GM23338 (cell line): ENCODE measurements at regions not wholly inside any gene's neighbourhood (a gene's known extent, or its start where the extent isn't known, plus 50 kb on each side); places are given as distances from the start of the nearest gene placed in this dataset.

Experiments
- ATAC-seq: fragments of 200-7000 bp; cut with Tn5 transposase; 3 replicates; pipeline ENCODE4 v1.9.1; 2020
- DNase-seq: peaks from one replicate; pipeline ENCODE4 v3.0.0-alpha.2; 2015; ENCODE audit warnings: low spot score
- H2AFZ ChIP-seq: fragments of 200-600 bp; sonication (generic); 2 replicates; pipeline ENCODE4 v1.8.0; 2016; ENCODE audit warnings: antibody characterized with exemption, mild to moderate bottlenecking, moderate library complexity
- H3F3A ChIP-seq: fragments of 200-600 bp; sonication (generic); replicated peaks from 2 replicates; pipeline ENCODE4 v1.8.0; 2017; ENCODE audit warnings: antibody characterized with exemption, mixed run types, low read depth
- H3K27ac ChIP-seq: fragments of 200-600 bp; sonication (generic); 2 replicates; pipeline ENCODE4 v1.6.1; 2016; ENCODE audit warnings: low read depth
- H3K27me3 ChIP-seq: fragments of 200-600 bp; sonication (generic); 2 replicates; pipeline ENCODE4 v1.8.0; 2016; ENCODE audit warnings: mild to moderate bottlenecking, mixed run types, moderate library complexity; ENCODE audit not compliant: insufficient read depth
- H3K36me3 ChIP-seq: fragments of 200-600 bp; sonication (generic); 2 replicates; pipeline ENCODE4 v1.8.0; 2016; ENCODE audit warnings: mild to moderate bottlenecking; ENCODE audit not compliant: insufficient read depth
- H3K4me1 ChIP-seq: fragments of 200-600 bp; sonication (generic); 2 replicates; pipeline ENCODE4 v1.8.0; 2016; ENCODE audit warnings: mild to moderate bottlenecking, moderate library complexity; ENCODE audit not compliant: insufficient read depth
- H3K4me2 ChIP-seq: fragments of 200-600 bp; sonication (generic); 2 replicates; pipeline ENCODE4 v1.7.1; 2017; ENCODE audit warnings: mixed run types
- H3K4me3 ChIP-seq: fragments of 200-600 bp; sonication (generic); 2 replicates; pipeline ENCODE4 v1.6.1; 2016; ENCODE audit warnings: mixed run types
- H3K79me2 ChIP-seq: fragments of 200-600 bp; sonication (generic); replicated peaks from 2 replicates; pipeline ENCODE4 v1.8.0; 2017; ENCODE audit warnings: mild to moderate bottlenecking; ENCODE audit not compliant: insufficient read depth
- H3K9me2 ChIP-seq: fragments of 200-600 bp; sonication (generic); 2 replicates; pipeline ENCODE4 v1.8.0; 2017; ENCODE audit not compliant: insufficient read depth
- H4K20me1 ChIP-seq: fragments of 200-600 bp; sonication (generic); replicated peaks from 2 replicates; pipeline ENCODE4 v1.8.0; 2017; ENCODE audit warnings: mild to moderate bottlenecking; ENCODE audit not compliant: insufficient read depth
- H3K27ac Mint-ChIP-seq: 2 replicates; pipeline ENCODE4 v1.8.0; 2020; ENCODE audit warnings: inconsistent platforms, mild to moderate bottlenecking, moderate library complexity, mixed read lengths
- H3K27me3 Mint-ChIP-seq: 3 replicates; pipeline ENCODE4 v1.8.0; 2022; ENCODE audit warnings: low read depth, mild to moderate bottlenecking, moderate library complexity, mixed read lengths, inconsistent platforms; ENCODE audit not compliant: insufficient read depth, poor library complexity
- H3K36me3 Mint-ChIP-seq: 3 replicates; pipeline ENCODE4 v1.8.0; 2021; ENCODE audit warnings: low read depth, mild to moderate bottlenecking, inconsistent platforms, moderate library complexity, mixed read lengths
- H3K4me1 Mint-ChIP-seq: 3 replicates; pipeline ENCODE4 v1.8.0; 2020; ENCODE audit warnings: mild to moderate bottlenecking, inconsistent platforms, mixed read lengths
- H3K4me3 Mint-ChIP-seq: 3 replicates; pipeline ENCODE4 v1.8.0; 2021; ENCODE audit warnings: moderate library complexity, mild to moderate bottlenecking, inconsistent platforms, mixed read lengths
- H3K9me3 Mint-ChIP-seq: 3 replicates; pipeline ENCODE4 v1.8.0; 2020; ENCODE audit warnings: moderate library complexity, mild to moderate bottlenecking, inconsistent platforms, mixed read lengths
- CREB1 ChIP-seq: fragments of 250-450 bp; sonication (Bioruptor Pico); IDR thresholded peaks from 2 replicates; pipeline ENCODE4 v1.5.0; 2020; ENCODE audit warnings: low read depth, mild to moderate bottlenecking, moderate library complexity
- EZH2 ChIP-seq: fragments of 200-600 bp; sonication (generic); IDR thresholded peaks from one replicate; pipeline ENCODE4 v1.8.0; 2017; ENCODE audit warnings: antibody characterized with exemption, mild to moderate bottlenecking, low read depth; ENCODE audit not compliant: unreplicated experiment
- EZH2phosphoT487 ChIP-seq: fragments of 200-600 bp; sonication (generic); IDR thresholded peaks from one replicate; pipeline ENCODE4 v1.8.1; 2018; ENCODE audit warnings: antibody characterized with exemption; ENCODE audit not compliant: unreplicated experiment
- JUNB ChIP-seq: IDR thresholded peaks from one replicate; pipeline ENCODE4 v1.6.1; 2016; ENCODE audit warnings: antibody characterized with exemption; ENCODE audit not compliant: unreplicated experiment
- NANOG ChIP-seq: IDR thresholded peaks from 2 replicates; pipeline ENCODE4 v1.6.1; 2016; ENCODE audit warnings: antibody characterized with exemption, borderline replicate concordance
- POLR2AphosphoS5 ChIP-seq: IDR thresholded peaks from 2 replicates; pipeline ENCODE4 v1.6.1; 2016; ENCODE audit warnings: antibody characterized with exemption, low read depth
- REST ChIP-seq: IDR thresholded peaks from one replicate; pipeline ENCODE4 v1.6.1; 2018; ENCODE audit warnings: antibody characterized with exemption; ENCODE audit not compliant: unreplicated experiment
- STAT1 ChIP-seq: IDR thresholded peaks from one replicate; pipeline ENCODE4 v1.6.1; 2016; ENCODE audit warnings: antibody characterized with exemption; ENCODE audit not compliant: unreplicated experiment
- ZNF114 ChIP-seq: fragments of 250-450 bp; sonication (Bioruptor Pico); IDR thresholded peaks from 2 replicates; pipeline ENCODE4 v1.5.0; 2020; ENCODE audit warnings: mild to moderate bottlenecking, moderate library complexity
- ZNF331 ChIP-seq: fragments of 250-450 bp; sonication (Bioruptor Pico); IDR thresholded peaks from 2 replicates; pipeline ENCODE4 v1.5.0; 2020; ENCODE audit warnings: low read depth, mild to moderate bottlenecking, moderate library complexity
- ZNF462 ChIP-seq: fragments of 250-450 bp; sonication (Bioruptor Pico); IDR thresholded peaks from 2 replicates; pipeline ENCODE4 v1.5.0; 2020; ENCODE audit warnings: mild to moderate bottlenecking, moderate library complexity
- TF ChIP-seq, protein P1 (sequence below), 2 experiments: fragments of 200-600 bp in 1 of 2; sonication (generic) in 1 of 2; conservative IDR thresholded peaks; 2 replicates each; pipeline versions ENCODE4 v1.5.1 to v1.6.1; 2016 to 2017; ENCODE audit warnings: antibody characterized with exemption in 2 of 2, low read depth in 2 of 2, mild to moderate bottlenecking in 2 of 2, moderate library complexity in 1 of 2
- TF ChIP-seq, protein P2 (sequence below): IDR thresholded peaks from 2 replicates; pipeline ENCODE4 v1.6.1; 2016; ENCODE audit warnings: antibody characterized with exemption

DNA sequence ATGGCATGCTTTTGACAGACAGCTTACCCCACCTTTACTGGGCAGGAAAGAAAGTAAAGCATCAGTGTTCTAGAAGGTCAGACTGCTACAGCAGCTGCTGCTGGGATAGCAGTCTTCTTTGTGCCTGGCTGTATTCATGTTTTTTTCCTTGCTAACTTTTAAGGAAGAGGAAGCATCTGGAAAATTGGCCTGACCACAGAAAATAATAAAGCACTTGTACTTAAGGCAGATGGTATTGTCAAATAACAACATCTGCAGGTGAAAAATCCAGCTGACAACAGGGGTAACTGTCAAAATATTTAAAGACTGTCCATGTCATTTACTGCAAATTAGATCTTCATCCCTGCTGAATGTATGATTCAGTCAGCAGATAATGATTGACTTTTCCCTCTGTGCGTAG lies 229.0 kb downstream of the OXSM start:
- Mint-ChIP-seq H3K4me3 (no peak overlapping the region), H3K9me3 (peaks cover 3% of the 10 kb centered on the region; the same call in 1 of the 3 replicates), H3K27ac (no peak overlapping the region), H3K4me1 (no peaks in the 10 kb centered on the region), H3K36me3 (no peaks in the 10 kb centered on the region), H3K27me3 (peaks cover 1% of the 10 kb centered on the region)
- H3F3A ChIP-seq = no peaks in the 10 kb centered on the region
- H3K36me3 ChIP-seq = no peaks in the 10 kb centered on the region
- ATAC-seq (no peak), DNase-seq (no peak)
- H3K4me3 ChIP-seq = no peak overlapping the region
- no peaks in the 10 kb centered on the region for H3K4me1 ChIP-seq
- no peaks in the 10 kb centered on the region for H4K20me1 ChIP-seq
- H3K79me2 ChIP-seq = no peaks in the 10 kb centered on the region
- H3K27ac ChIP-seq = no peak overlapping the region
- H3K4me2 ChIP-seq = no peak overlapping the region
- TF ChIP-seq REST (no peak), EZH2phosphoT487 (no peak), ZNF331 (CRISPR knock-in tag) (no peak), CREB1 (CRISPR knock-in tag) (no peak), EZH2 (no peak), POLR2AphosphoS5 (no peak), STAT1 (no peak), ZNF462 (no peak), NANOG (no peak), ZNF114 (CRISPR knock-in tag) (no peak), JUNB (no peak)
- TF ChIP-seq, protein P1, sequence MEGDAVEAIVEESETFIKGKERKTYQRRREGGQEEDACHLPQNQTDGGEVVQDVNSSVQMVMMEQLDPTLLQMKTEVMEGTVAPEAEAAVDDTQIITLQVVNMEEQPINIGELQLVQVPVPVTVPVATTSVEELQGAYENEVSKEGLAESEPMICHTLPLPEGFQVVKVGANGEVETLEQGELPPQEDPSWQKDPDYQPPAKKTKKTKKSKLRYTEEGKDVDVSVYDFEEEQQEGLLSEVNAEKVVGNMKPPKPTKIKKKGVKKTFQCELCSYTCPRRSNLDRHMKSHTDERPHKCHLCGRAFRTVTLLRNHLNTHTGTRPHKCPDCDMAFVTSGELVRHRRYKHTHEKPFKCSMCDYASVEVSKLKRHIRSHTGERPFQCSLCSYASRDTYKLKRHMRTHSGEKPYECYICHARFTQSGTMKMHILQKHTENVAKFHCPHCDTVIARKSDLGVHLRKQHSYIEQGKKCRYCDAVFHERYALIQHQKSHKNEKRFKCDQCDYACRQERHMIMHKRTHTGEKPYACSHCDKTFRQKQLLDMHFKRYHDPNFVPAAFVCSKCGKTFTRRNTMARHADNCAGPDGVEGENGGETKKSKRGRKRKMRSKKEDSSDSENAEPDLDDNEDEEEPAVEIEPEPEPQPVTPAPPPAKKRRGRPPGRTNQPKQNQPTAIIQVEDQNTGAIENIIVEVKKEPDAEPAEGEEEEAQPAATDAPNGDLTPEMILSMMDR (conservative IDR thresholded peaks at IDR 0.05; ENCODE audit: low read depth in 2 of 2) = no peak
- TF ChIP-seq, protein P2, sequence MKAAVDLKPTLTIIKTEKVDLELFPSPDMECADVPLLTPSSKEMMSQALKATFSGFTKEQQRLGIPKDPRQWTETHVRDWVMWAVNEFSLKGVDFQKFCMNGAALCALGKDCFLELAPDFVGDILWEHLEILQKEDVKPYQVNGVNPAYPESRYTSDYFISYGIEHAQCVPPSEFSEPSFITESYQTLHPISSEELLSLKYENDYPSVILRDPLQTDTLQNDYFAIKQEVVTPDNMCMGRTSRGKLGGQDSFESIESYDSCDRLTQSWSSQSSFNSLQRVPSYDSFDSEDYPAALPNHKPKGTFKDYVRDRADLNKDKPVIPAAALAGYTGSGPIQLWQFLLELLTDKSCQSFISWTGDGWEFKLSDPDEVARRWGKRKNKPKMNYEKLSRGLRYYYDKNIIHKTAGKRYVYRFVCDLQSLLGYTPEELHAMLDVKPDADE = no peak
- H3K27me3 ChIP-seq = no peaks in the 10 kb centered on the region
- 0 out of 2 replicates have a peak, but pooled peaks cover 3% of the 10 kb centered on the region for H3K9me2 ChIP-seq
- peak overlapping the region; percentile 35; the same call in 1 of the 2 replicates for H2AFZ ChIP-seq
